K562 (cell line): ENCODE measurements at regions not wholly inside any gene's neighbourhood (a gene's known extent, or its start where the extent isn't known, plus 50 kb on each side); places are given as distances from the start of the nearest gene placed in this dataset.

ENCODE experiments used
- AFF1 ChIP-seq, 2 experiments: fragments of 450-650 bp; IDR thresholded peaks; 2 replicates each; pipeline ENCODE4 v1.6.1; 2018; ENCODE audit warnings: mild to moderate bottlenecking in 2 of 2, low read depth in 1 of 2; ENCODE audit not compliant: partially characterized antibody in 2 of 2
- ATF3 ChIP-seq, 2 experiments: fragments of 450-650 bp in 1 of 2; sonication (generic) in 1 of 2; formaldehyde crosslinking in 1 of 2; IDR thresholded peaks in 1 of 2; conservative IDR thresholded peaks in 1 of 2; 2 replicates each; pipeline versions ENCODE4 v1.6.1 to v1.8.1; 2016 to 2023; ENCODE audit warnings: mild to moderate bottlenecking in 2 of 2, moderate library complexity in 2 of 2, inconsistent platforms in 1 of 2, missing genetic modification reagents in 1 of 2
- IFI16 ChIP-seq: fragments of 250-450 bp; sonication (Bioruptor Pico); IDR thresholded peaks from 2 replicates; pipeline ENCODE4 v2.1.2; 2022; ENCODE audit warnings: mild to moderate bottlenecking, inconsistent platforms
- MITF ChIP-seq: IDR thresholded peaks from 2 replicates; pipeline ENCODE4 v1.6.1; 2014; ENCODE audit warnings: antibody characterized with exemption
- NELFE ChIP-seq: IDR thresholded peaks from 2 replicates; pipeline ENCODE4 v1.6.1; 2011; ENCODE audit warnings: mild to moderate bottlenecking; ENCODE audit not compliant: insufficient read depth, insufficient read length
- RNF219 ChIP-seq: fragments of 250-450 bp; sonication (Bioruptor Pico); IDR thresholded peaks from 2 replicates; pipeline ENCODE4 v1.5.0; 2022; ENCODE audit warnings: mild to moderate bottlenecking
- ZNF592 ChIP-seq: fragments of 450-650 bp; IDR thresholded peaks from 2 replicates; pipeline ENCODE4 v1.6.1; 2017; ENCODE audit warnings: antibody characterized with exemption, mild to moderate bottlenecking

- TF ChIP-seq ZNF592 (no peak), ATF3 (IDR thresholded peaks at IDR 0.05) (no peak), ATF3 (CRISPR knock-in tag; conservative IDR thresholded peaks at IDR 0.05) (no peak), NELFE (no peak), RNF219 (CRISPR knock-in tag) (no peak), IFI16 (CRISPR knock-in tag) (no peak), MITF (no peak), AFF1 (IDR thresholded peaks at IDR 0.05; ENCODE audit: low read depth in 1 of 2, partially characterized antibody in 2 of 2) (no peak)
Measured at GRCh38 chr5:128784726-128785125, 180.6 kb upstream of the SLC27A6 start (continued).
